AG10803 (cell line): ENCODE measurements at regions not wholly inside any gene's neighbourhood (a gene's known extent, or its start where the extent isn't known, plus 50 kb on each side); places are given as distances from the start of the nearest gene placed in this dataset.
"Not testable (repeated sequence)": the region's sequence is repeated elsewhere in the genome, so short reads cannot be mapped to it uniquely, and the experiment has no call there.

Experiments
- DNase-seq: peaks from one replicate; pipeline ENCODE4 v3.0.0; 2010; ENCODE audit warnings: low read depth
- H3K4me3 ChIP-seq: 2 replicates; pipeline ENCODE4 v1.5.1; 2011; ENCODE audit warnings: mild to moderate bottlenecking, low read length, control low read depth
- TF ChIP-seq, protein P1 (sequence below): conservative IDR thresholded peaks from 2 replicates; pipeline ENCODE4 v1.5.1; 2011; ENCODE audit warnings: mild to moderate bottlenecking, low read length, control low read depth, inconsistent platforms

DNA sequence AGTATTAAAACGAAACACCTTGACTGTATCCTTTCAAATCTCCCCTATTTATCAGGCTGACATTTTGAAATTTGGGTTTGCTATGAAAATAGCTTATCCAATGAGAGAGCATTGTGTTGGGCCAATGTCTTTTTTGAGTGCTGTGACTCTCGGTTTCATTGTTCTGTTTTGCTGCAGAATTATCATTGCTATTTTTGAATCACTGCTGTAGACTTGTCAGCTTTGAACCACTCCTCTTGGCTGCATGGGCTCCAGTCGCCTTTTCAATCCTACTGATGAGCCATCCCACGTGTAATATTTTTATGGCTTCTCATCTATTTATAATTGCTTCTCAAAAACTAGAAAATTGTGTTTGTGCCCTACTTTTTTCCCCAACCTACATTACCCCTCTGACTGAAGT, 322.8 kb downstream of the LNPK start:
- H3K4me3 ChIP-seq, result no peak overlapping the region
- TF ChIP-seq, protein P1, sequence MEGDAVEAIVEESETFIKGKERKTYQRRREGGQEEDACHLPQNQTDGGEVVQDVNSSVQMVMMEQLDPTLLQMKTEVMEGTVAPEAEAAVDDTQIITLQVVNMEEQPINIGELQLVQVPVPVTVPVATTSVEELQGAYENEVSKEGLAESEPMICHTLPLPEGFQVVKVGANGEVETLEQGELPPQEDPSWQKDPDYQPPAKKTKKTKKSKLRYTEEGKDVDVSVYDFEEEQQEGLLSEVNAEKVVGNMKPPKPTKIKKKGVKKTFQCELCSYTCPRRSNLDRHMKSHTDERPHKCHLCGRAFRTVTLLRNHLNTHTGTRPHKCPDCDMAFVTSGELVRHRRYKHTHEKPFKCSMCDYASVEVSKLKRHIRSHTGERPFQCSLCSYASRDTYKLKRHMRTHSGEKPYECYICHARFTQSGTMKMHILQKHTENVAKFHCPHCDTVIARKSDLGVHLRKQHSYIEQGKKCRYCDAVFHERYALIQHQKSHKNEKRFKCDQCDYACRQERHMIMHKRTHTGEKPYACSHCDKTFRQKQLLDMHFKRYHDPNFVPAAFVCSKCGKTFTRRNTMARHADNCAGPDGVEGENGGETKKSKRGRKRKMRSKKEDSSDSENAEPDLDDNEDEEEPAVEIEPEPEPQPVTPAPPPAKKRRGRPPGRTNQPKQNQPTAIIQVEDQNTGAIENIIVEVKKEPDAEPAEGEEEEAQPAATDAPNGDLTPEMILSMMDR, result no peak
- DNase-seq, result no peak

DNA sequence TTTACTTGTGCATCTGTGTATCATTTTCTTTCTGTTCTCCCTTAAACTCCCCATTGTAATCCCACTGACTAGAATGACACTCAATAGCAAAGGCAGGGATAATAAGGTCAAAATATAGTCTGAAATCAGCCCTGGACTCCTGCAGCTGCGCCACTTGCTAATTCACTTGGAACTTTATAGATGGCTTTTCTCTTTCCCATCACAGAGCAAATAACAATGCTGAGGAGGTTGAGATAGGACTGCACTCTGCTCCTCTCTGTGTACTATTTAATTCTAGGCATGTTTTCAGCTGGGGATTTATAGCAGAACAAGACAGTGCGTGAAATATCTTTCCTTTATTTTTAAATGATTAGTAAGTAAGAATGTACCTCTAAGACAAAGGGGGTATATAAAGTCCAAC, 324.2 kb downstream of the LNPK start:
- TF ChIP-seq, protein P1, result no peak
- no peak for DNase-seq
- H3K4me3 ChIP-seq, result no peak overlapping the region

DNA sequence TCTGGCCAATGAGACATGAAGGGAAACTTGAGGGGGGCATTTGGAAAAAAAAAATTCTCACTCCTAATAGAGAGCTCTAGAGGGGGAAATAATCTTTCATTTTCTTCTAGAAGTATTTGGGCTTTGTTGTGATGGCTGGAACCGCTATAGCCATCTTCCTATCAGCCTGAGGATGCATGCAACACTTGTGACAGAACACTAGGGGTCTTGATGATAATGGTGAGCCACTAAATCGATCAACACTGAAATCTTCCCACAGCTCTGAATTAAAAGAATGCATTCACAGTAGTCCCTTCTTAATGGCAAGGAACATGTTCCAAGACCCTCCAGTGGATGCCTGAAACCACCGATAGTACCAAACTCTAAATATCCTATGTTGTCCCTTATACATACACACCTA, 325.3 kb downstream of the LNPK start:
- DNase-seq, result no peak
- TF ChIP-seq, protein P1, result 0 out of 2 replicates have a peak, but pooled peaks have one; percentile 7
- H3K4me3 ChIP-seq, result no peak overlapping the region

DNA sequence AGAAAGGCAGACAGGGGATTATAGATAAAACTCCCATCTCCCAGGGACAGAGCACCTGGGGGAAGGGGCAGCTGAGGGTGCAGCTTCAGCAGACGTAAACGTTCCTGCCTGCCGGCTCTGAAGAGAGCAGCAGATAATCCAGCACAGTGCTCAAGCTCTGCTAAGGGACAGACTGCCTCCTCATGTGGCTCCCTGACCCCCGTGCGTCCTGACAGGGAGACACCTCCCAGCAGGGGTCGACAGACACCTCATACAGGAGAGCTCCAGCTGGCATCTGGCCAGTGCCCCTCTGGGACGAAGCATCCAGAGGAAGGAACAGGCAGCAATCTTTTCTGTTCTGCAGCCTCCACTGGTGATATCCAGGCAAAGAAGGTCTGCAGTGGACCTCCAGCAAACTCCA, 333.3 kb downstream of the LNPK start:
- H3K4me3 ChIP-seq, DNase-seq: not testable (repeated sequence)

DNA sequence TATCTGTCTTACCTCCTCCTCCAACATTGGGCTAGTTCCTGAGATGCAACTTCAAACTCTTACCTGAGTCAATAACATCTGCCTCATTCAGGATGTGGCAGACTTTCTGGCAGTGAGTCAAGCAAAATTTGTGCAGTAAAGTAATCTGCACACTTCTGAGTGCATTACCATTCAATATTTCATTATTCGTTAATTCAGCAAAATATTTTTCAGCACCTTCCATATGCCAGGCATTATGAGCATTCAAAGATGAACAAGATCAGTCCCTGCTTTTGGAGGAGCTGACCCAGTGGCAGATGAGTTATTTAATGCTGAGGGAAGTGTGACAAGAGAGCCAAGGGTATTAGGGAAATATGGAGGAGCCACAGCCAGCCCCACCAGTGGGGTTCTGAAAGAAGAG, 339.7 kb downstream of the LNPK start:
- no peak for DNase-seq
- TF ChIP-seq, protein P1, result no peak
- H3K4me3 ChIP-seq, result no peak overlapping the region

DNA sequence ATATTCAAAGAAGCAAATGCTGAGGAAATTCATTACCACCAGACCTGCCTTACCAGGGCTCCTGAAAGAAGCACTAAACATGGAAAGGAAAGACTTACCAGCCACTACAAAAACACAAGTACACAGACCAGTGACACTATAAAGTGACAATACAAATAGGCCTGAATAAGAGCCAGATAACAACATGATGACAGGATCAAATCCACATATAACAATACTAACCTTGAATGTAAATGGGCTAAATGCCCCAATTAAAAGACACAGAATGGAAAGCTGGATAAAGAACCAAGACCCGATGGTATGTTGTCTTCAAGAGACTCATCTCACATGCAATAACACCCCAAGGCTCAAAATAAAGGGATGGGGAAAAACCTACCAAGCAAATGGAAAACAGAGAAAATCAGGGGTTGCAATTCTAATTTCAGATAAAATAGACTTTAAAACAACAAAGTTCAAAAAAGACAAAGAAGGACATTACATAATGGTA, 353.4 kb downstream of the LNPK start:
- TF ChIP-seq, protein P1, result no peak
- no peak for DNase-seq
- H3K4me3 ChIP-seq, result no peak overlapping the region

DNA sequence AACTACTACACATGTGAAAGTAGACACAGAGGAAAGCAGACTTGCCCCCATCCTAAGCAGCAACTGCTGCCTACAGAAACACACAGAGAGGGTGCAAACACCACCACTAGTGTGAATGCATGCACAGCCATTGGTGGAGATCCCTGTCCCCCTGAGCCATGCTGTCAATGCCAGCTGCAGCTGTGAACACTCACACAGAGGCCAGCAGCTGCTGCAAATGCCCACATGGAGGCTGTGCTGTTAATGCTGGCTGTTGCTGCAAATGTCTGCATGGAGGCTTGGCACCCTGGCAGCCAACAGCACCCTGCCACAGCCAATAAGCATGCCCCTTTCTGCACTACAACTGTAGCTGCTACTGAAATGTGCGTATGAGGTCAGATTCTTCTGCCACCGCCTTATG, 355.0 kb downstream of the LNPK start:
- no peak for DNase-seq
- no peak overlapping the region for H3K4me3 ChIP-seq
- TF ChIP-seq, protein P1, result no peak

DNA sequence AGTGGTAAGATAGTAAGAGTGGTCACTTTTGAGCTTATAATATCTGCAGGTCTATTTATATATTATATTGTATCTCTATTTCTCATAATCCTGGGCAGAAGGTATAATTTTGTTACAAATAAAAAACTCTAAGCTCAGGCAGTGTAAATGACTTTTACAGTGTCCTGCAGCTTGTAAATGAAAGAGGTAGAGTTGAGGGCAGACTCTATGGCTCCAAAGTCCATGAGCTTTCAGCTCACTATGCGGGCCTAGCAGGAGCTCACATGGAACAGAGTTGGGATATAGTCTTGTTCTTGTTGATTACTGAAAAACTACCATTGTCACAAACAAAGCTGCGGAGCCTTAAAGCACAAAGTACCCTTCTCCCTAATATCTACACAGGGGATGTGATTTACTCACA, 361.4 kb downstream of the LNPK start:
- TF ChIP-seq, protein P1, result no peak
- DNase-seq, result no peak
- no peak overlapping the region for H3K4me3 ChIP-seq
